AG10803 (cell line): ENCODE measurements at regions not wholly inside any gene's neighbourhood (a gene's known extent, or its start where the extent isn't known, plus 50 kb on each side); places are given as distances from the start of the nearest gene placed in this dataset.

Experiments
- DNase-seq: peaks from one replicate; pipeline ENCODE4 v3.0.0; 2010; ENCODE audit warnings: low read depth
- H3K4me3 ChIP-seq: 2 replicates; pipeline ENCODE4 v1.5.1; 2011; ENCODE audit warnings: mild to moderate bottlenecking, low read length, control low read depth
- TF ChIP-seq, protein P1 (sequence below): conservative IDR thresholded peaks from 2 replicates; pipeline ENCODE4 v1.5.1; 2011; ENCODE audit warnings: mild to moderate bottlenecking, low read length, control low read depth, inconsistent platforms

GRCh38 chr12:73413974-73414373 lies 1123.7 kb upstream of the ATXN7L3B start:
- TF ChIP-seq, protein P1, sequence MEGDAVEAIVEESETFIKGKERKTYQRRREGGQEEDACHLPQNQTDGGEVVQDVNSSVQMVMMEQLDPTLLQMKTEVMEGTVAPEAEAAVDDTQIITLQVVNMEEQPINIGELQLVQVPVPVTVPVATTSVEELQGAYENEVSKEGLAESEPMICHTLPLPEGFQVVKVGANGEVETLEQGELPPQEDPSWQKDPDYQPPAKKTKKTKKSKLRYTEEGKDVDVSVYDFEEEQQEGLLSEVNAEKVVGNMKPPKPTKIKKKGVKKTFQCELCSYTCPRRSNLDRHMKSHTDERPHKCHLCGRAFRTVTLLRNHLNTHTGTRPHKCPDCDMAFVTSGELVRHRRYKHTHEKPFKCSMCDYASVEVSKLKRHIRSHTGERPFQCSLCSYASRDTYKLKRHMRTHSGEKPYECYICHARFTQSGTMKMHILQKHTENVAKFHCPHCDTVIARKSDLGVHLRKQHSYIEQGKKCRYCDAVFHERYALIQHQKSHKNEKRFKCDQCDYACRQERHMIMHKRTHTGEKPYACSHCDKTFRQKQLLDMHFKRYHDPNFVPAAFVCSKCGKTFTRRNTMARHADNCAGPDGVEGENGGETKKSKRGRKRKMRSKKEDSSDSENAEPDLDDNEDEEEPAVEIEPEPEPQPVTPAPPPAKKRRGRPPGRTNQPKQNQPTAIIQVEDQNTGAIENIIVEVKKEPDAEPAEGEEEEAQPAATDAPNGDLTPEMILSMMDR: no peak

GRCh38 chr12:73414926-73415325 lies 1122.7 kb upstream of the ATXN7L3B start:
- DNase-seq: no peak
- no peak overlapping the region for H3K4me3 ChIP-seq
- TF ChIP-seq, protein P1: no peak

More at GRCh38 chr12:73413974-73414373, 1123.7 kb upstream of the ATXN7L3B start:
- no peak overlapping the region for H3K4me3 ChIP-seq
- DNase-seq: no peak

GRCh38 chr12:73418541-73418940 lies 1119.1 kb upstream of the ATXN7L3B start:
- TF ChIP-seq, protein P1: no peak
- H3K4me3 ChIP-seq: no peak overlapping the region
- no peak for DNase-seq

DNA sequence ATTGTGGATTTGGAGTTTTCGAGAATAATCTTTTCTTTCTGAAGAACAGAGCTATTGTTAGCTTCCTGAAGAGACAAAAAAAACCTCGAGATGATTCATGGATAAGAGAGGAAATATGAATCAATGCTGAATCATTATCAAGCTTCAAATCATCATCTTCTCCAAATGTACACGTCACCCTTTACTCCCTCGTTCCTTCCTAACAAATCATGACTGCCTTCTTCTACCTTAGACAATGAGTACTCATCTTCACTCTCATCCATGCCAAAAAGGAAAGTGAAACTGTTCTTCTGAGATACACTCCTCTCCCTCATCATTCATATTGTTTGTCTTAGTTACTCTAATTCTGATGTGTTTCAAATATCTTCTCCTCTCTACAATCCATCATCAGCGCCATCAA lies 1115.8 kb upstream of the ATXN7L3B start:
- no peak for DNase-seq
- TF ChIP-seq, protein P1: no peak
- no peak overlapping the region for H3K4me3 ChIP-seq

- TF ChIP-seq, protein P1: no peak
- DNase-seq: no peak
- H3K4me3 ChIP-seq: no peak overlapping the region
These were observed 1113.2 kb upstream of the ATXN7L3B start for GRCh38 chr12:73424484-73424883.

- H3K4me3 ChIP-seq: no peak overlapping the region
- TF ChIP-seq, protein P1: no peak
- DNase-seq: no peak
These were observed 1091.8 kb upstream of the ATXN7L3B start for GRCh38 chr12:73445658-73446324.

DNA sequence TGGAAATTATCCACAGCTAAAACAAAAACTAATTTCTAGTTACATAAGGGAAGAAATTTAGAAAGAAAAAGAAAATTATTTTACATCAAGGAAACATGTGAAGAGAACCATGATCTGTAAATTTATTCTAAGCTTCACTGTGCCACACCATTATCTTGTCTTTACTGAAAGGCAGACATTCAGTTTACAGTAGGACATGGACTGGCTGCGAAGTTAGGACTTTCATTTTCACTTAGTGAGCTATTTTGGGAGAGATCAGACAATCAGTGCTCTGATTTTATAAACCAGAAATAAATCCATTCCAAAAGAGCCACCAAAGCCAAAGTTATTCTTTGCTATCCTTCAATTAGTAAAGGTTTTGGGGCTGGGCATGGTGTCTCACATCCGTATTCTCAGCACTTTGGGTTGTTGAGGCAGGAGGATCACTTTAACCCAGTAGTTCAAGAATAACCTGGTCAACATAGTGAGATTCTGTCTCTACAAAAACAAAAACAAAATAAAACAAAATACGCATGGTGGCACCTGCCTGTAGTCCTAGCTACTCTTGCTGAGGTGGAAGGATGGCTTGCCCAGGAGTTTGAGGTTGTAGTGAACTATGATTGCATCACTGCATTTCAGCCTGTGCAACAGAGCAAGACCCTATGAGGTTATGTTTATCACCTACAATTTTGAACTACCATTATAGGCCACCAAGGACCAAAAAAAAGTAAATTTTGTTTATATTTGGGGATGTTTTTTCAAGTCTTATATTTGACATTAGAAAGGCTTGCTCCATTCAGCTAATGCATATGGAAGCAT lies 1084.8 kb upstream of the ATXN7L3B start:
- DNase-seq: no peak
- H3K4me3 ChIP-seq: no peak overlapping the region
- TF ChIP-seq, protein P1: no peak
